OCI-LY7 (cell line): ENCODE measurements at regions not wholly inside any gene's neighbourhood (a gene's known extent, or its start where the extent isn't known, plus 50 kb on each side); places are given as distances from the start of the nearest gene placed in this dataset.

Experiments used
- CTCF ChIP-seq: fragments of 200-600 bp; sonication (generic); conservative IDR thresholded peaks from 2 replicates; pipeline ENCODE4 v1.5.1; 2014; ENCODE audit warnings: mild to moderate bottlenecking, antibody characterized with exemption, low read length, moderate library complexity, mixed read lengths
- EZH2phosphoT487 ChIP-seq: fragments of 200-600 bp; sonication (generic); IDR thresholded peaks from 2 replicates; pipeline ENCODE4 v1.6.1; 2018; ENCODE audit warnings: low read depth, borderline replicate concordance, mild to moderate bottlenecking, mixed run types, antibody characterized with exemption, low read length, moderate library complexity, mixed read lengths

- no peak for TF ChIP-seq CTCF
- TF ChIP-seq EZH2phosphoT487, result no peak
Observed at GRCh38 chr10:121082984-121083383, 231.8 kb downstream of the WDR11 start.
